GM19351 (cell line): ENCODE measurements at regions not wholly inside any gene's neighbourhood (a gene's known extent, or its start where the extent isn't known, plus 50 kb on each side); places are given as distances from the start of the nearest gene placed in this dataset.

Experiments used
- ATAC-seq: cut with Tn5 transposase; IDR thresholded peaks from one replicate; pipeline ENCODE4 v1.9.1; 2021; ENCODE audit warnings: mild to moderate bottlenecking, moderate library complexity; ENCODE audit not compliant: unreplicated experiment

- ATAC-seq = no peak
Observed at GRCh38 chr4:129394635-129395034, 298.7 kb downstream of the C4orf33 start.

GRCh38 chr4:129403848-129404247 is 307.9 kb downstream of the C4orf33 start:
- no peak for ATAC-seq

- ATAC-seq = no peak
Observed at GRCh38 chr4:129410115-129410514, 314.2 kb downstream of the C4orf33 start.

GRCh38 chr4:129415004-129415403 is 319.1 kb downstream of the C4orf33 start:
- no peak for ATAC-seq

- no peak for ATAC-seq
Observed at GRCh38 chr4:129420637-129421036, 324.7 kb downstream of the C4orf33 start.

- no peak for ATAC-seq
Observed at GRCh38 chr4:129422277-129422676, 326.3 kb downstream of the C4orf33 start.

- no peak for ATAC-seq
Observed at GRCh38 chr4:129428454-129428853, 332.5 kb downstream of the C4orf33 start.

- ATAC-seq = no peak
Observed at GRCh38 chr4:129429581-129430320, 333.8 kb downstream of the C4orf33 start.

GRCh38 chr4:129437347-129437746 is 341.4 kb downstream of the C4orf33 start:
- ATAC-seq = no peak

- no peak for ATAC-seq
Observed at GRCh38 chr4:129438456-129438981, 342.6 kb downstream of the C4orf33 start.

GRCh38 chr4:129446074-129446473 is 350.1 kb downstream of the C4orf33 start:
- no peak for ATAC-seq

GRCh38 chr4:129453524-129454200 is 357.7 kb downstream of the C4orf33 start:
- ATAC-seq = no peak

GRCh38 chr4:129455482-129455881 is 359.5 kb downstream of the C4orf33 start:
- ATAC-seq = no peak

- no peak for ATAC-seq
Observed at GRCh38 chr4:129468624-129469023, 372.7 kb downstream of the C4orf33 start.

GRCh38 chr4:129474698-129475097 is 378.7 kb downstream of the C4orf33 start:
- no peak for ATAC-seq

GRCh38 chr4:129481107-129481506 is 385.2 kb downstream of the C4orf33 start:
- no peak for ATAC-seq

GRCh38 chr4:129488427-129488826 is 392.5 kb downstream of the C4orf33 start:
- no peak for ATAC-seq

- ATAC-seq = no peak
Observed at GRCh38 chr4:129490516-129490915, 394.6 kb downstream of the C4orf33 start.

- no peak for ATAC-seq
Observed at GRCh38 chr4:129498626-129499025, 402.7 kb downstream of the C4orf33 start.

GRCh38 chr4:129514852-129515251 is 418.9 kb downstream of the C4orf33 start:
- ATAC-seq = no peak

- ATAC-seq = no peak
Observed at GRCh38 chr4:129515356-129515755, 419.4 kb downstream of the C4orf33 start.

GRCh38 chr4:129526812-129527211 is 430.9 kb downstream of the C4orf33 start:
- ATAC-seq = no peak
